ENCODE measurements at regions not wholly inside any gene's neighbourhood (a gene's known extent, or its start where the extent isn't known, plus 50 kb on each side); places are given as distances from the start of the nearest gene placed in this dataset.
"Not testable (repeated sequence)": the region's sequence is repeated elsewhere in the genome, so short reads cannot be mapped to it uniquely, and the experiment has no call there.

- H3K4me3 ChIP-seq (ENCODE audit: low read depth, low read length) = no peak overlapping the region
- no peak for TF ChIP-seq CTCF (IDR thresholded peaks at IDR 0.05; ENCODE audit: borderline replicate concordance, insufficient read depth, low read depth, low read length)
These were observed 763.9 kb downstream of the TRAM1L1 start for GRCh38 chr4:116321471-116321870.

DNA sequence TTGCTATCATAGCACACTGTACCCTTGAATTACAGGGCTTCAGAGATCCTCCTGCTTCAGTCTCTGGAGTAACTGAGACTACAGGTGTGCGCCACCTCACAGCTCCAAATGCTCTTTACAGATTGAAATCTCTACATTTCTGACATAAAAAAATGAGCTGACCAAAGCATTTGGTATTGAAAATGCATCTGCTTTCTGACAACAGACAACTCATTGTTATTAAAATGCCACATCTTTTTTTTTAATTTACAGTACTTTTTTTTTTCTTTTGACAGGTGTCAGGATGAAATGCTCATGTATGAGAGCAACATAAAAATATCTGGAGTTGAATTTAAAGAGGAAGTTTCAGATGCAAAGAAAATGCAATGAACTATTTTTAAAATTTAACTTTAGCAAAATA, 764.5 kb downstream of the TRAM1L1 start:
- H3K4me3 ChIP-seq (ENCODE audit: low read depth, low read length) = no peak overlapping the region
- no peak for TF ChIP-seq CTCF (IDR thresholded peaks at IDR 0.05; ENCODE audit: borderline replicate concordance, insufficient read depth, low read depth, low read length)

GRCh38 chr4:116303736-116304188, 781.6 kb downstream of the TRAM1L1 start:
- no peak overlapping the region for H3K4me3 ChIP-seq (ENCODE audit: low read depth, low read length)
- no peak for TF ChIP-seq CTCF (IDR thresholded peaks at IDR 0.05; ENCODE audit: borderline replicate concordance, insufficient read depth, low read depth, low read length)

DNA sequence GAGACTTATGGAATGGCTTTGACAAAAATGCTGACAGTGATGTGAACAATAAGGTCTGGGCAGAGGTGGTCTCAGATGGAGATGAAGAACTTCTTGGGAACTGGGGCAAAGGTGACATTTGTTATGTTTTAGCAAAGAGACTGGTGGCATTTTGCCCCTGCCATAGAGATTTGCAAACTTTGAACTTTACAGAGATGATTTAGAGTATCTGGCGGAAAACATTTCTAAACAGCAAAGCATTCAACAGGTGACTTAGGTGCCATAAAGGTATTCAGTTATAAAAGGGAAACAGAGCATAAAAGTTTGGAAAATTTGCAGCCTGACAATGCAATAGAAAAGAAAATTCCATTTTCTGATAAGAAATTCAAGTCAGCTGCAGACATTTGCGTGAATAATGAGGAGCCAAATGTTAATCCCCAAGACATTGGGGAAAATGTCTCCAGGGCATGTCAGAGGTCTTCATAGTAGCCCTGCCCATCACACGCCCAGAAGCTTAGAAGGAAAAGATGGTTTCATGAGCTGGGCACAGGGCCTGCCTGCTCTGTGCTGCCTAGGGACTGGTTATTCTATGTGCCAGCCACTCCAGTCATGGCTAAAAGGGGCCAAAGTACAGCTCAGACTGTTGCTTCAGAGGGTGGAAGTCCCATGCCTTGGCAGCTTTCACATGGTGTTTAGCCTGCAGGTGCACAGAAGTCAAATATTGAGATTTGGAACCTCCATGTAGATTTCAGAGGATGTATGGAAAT, 782.2 kb downstream of the TRAM1L1 start:
- no peak for TF ChIP-seq CTCF (IDR thresholded peaks at IDR 0.05; ENCODE audit: borderline replicate concordance, insufficient read depth, low read depth, low read length)
- no peak overlapping the region for H3K4me3 ChIP-seq (ENCODE audit: low read depth, low read length)

- no peak overlapping the region for H3K4me3 ChIP-seq (ENCODE audit: low read depth, low read length)
- TF ChIP-seq CTCF (IDR thresholded peaks at IDR 0.05; ENCODE audit: borderline replicate concordance, insufficient read depth, low read depth, low read length) = no peak
These were observed 810.4 kb downstream of the TRAM1L1 start for GRCh38 chr4:116275006-116275405.

DNA sequence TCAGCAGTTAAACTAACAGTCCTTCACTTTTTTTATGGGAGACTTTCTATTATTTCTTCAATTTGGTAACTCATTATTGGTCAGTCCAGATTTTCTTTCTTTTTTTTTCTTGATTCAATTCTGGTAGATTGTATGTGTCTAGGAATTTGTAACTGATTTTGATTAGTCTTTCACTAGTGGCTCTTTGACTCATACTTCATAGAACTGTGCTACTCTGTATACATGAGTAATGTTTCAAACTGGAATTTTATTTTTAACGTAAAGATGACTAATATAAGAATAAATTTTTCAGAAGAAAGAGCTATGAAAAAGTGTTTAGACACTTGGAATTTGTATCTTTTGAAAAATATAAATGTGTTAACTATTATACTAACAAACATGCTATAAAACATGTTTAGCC, 813.0 kb downstream of the TRAM1L1 start:
- no peak for TF ChIP-seq CTCF (IDR thresholded peaks at IDR 0.05; ENCODE audit: borderline replicate concordance, insufficient read depth, low read depth, low read length)
- H3K4me3 ChIP-seq (ENCODE audit: low read depth, low read length) = no peak overlapping the region

DNA sequence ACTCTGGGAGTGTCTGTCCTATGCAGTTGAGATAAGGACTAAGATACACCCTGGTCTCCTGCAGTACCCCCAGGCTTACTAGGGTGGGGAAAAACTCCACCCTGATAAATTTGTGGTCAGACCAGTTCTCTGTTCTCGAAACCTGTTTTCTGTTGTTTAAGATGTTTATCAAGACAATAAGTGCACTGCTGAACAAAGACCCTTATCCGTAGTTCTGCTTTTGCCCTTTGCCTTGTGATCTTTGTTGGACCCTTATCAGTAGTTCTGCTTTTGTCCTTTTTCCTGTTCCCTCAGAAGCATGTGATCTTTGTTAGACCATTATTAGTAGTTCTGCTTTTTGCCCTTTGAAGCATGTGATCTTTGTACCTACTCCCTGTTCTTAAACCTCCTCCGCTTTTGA, 824.4 kb downstream of the TRAM1L1 start:
- not testable (repeated sequence) for H3K4me3 ChIP-seq (ENCODE audit: low read depth, low read length)

Data from GM12875 (cell line).